ENCODE measurements at regions not wholly inside any gene's neighbourhood (a gene's known extent, or its start where the extent isn't known, plus 50 kb on each side); places are given as distances from the start of the nearest gene placed in this dataset.

DNA sequence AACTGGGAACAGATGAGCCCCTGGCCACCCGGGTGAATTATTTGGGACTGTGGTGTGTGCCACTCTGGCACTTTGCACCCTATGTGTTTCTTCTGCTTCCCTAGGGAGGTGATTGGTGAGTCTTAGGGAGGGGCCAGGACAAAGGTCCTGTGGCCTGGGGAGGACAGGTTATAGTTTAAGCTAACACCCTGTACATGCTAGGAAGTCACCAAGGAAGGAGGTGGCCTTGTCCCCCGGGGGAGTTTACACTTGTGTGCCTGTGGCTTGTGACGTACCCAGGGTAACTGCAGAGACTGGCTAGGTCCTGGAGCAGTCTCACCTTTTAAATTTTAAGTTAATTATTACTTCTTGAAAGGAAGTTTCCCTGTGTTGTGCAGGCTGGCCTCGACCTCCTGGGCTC lies 196.2 kb downstream of the BAMBI start:
- Histone ChIP-seq H3K4me3 (ENCODE audit: low read depth, low read length, poor library complexity, severe bottlenecking) (no peak overlapping the region), H3K9me3 (ENCODE audit: low read depth, low read length, poor library complexity, severe bottlenecking) (no peaks in the 10 kb centered on the region), H3K27ac (ENCODE audit: low read depth, low read length, poor library complexity, severe bottlenecking) (no peak overlapping the region), H3K27me3 (replicated peaks; ENCODE audit: insufficient read depth, low read depth, low read length, poor library complexity) (no peaks in the 10 kb centered on the region), H3K36me3 (ENCODE audit: insufficient read depth, low read length, poor library complexity, severe bottlenecking) (no peaks in the 10 kb centered on the region), H3K4me1 (ENCODE audit: insufficient read depth, low read length, poor library complexity, severe bottlenecking) (peaks cover 14% of the 10 kb centered on the region)
- TF ChIP-seq, protein P1, sequence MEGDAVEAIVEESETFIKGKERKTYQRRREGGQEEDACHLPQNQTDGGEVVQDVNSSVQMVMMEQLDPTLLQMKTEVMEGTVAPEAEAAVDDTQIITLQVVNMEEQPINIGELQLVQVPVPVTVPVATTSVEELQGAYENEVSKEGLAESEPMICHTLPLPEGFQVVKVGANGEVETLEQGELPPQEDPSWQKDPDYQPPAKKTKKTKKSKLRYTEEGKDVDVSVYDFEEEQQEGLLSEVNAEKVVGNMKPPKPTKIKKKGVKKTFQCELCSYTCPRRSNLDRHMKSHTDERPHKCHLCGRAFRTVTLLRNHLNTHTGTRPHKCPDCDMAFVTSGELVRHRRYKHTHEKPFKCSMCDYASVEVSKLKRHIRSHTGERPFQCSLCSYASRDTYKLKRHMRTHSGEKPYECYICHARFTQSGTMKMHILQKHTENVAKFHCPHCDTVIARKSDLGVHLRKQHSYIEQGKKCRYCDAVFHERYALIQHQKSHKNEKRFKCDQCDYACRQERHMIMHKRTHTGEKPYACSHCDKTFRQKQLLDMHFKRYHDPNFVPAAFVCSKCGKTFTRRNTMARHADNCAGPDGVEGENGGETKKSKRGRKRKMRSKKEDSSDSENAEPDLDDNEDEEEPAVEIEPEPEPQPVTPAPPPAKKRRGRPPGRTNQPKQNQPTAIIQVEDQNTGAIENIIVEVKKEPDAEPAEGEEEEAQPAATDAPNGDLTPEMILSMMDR (conservative IDR thresholded peaks at IDR 0.05; ENCODE audit: low read depth, low read length) = no peak
- no peak for TF ChIP-seq EZH2 (IDR thresholded peaks at IDR 0.05; ENCODE audit: borderline replicate concordance, low read depth, low read length, poor library complexity, severe bottlenecking)
- POLR2A ChIA-PET (ENCODE audit: low non-redundant PET) = no interaction called here
- CTCF ChIA-PET = no interaction called here
- BruUV-seq (replicated peaks) = no TSS peak
- DNase-seq (ENCODE audit: low spot score) = no peak
- intact Hi-C loops (cut with micrococcal nuclease; ENCODE audit: unreplicated experiment) = no loop called here

DNA sequence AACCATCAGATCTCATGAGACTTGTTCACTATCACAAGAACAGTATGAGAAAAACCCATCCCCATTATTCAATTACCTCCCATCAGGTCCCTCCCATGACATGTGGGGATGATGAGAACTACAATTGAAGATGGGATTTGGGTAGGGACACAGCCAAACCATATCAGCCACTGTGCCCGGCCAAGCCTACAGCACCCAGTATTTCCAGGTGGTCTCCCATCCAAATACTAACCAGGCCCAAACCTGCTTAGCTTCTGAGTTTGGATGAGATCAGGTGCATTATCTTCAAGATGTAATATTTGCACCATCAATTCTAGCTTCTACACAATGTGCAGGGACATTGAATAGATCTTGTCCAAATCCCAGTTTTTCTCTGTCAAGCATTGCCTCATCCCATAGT lies 196.9 kb downstream of the BAMBI start:
- POLR2A ChIA-PET (ENCODE audit: low non-redundant PET) = no interaction called here
- Histone ChIP-seq H3K36me3 (ENCODE audit: insufficient read depth, low read length, poor library complexity, severe bottlenecking) (no peaks in the 10 kb centered on the region), H3K27ac (ENCODE audit: low read depth, low read length, poor library complexity, severe bottlenecking) (no peak overlapping the region), H3K4me3 (ENCODE audit: low read depth, low read length, poor library complexity, severe bottlenecking) (no peak overlapping the region), H3K4me1 (ENCODE audit: insufficient read depth, low read length, poor library complexity, severe bottlenecking) (peaks cover 14% of the 10 kb centered on the region), H3K9me3 (ENCODE audit: low read depth, low read length, poor library complexity, severe bottlenecking) (no peaks in the 10 kb centered on the region), H3K27me3 (replicated peaks; ENCODE audit: insufficient read depth, low read depth, low read length, poor library complexity) (no peaks in the 10 kb centered on the region)
- DNase-seq (ENCODE audit: low spot score) = no peak
- intact Hi-C loops (cut with micrococcal nuclease; ENCODE audit: unreplicated experiment) = no loop called here
- CTCF ChIA-PET = no interaction called here
- TF ChIP-seq, protein P1 (conservative IDR thresholded peaks at IDR 0.05; ENCODE audit: low read depth, low read length) = no peak
- no peak for TF ChIP-seq EZH2 (IDR thresholded peaks at IDR 0.05; ENCODE audit: borderline replicate concordance, low read depth, low read length, poor library complexity, severe bottlenecking)
- no TSS peak for BruUV-seq (replicated peaks)

DNA sequence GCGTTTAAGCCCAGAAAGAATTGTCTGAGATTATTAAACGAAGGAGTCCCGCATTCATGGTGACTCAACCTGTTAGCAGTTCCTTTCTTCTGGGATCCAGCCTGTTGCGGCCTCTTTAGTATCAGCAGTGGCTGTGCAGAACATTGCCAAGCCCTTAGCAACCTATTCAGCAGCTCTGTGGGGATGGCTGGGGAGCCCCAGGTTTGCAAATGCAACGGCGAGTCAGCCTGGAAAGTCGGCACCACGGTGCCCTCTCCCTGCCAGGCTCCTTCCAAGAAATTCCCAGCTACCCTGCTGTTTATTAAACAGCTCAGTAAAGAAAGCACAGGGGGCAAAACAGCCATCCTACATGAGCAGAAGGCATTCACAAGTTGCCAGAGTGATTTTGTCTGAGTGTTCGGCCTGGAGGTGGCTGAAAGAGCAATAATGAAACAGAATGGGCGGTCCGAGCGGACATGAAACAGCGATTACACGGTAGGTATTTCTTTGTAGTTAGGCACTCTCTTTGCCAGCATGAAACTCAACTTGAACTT lies 198.3 kb downstream of the BAMBI start:
- intact Hi-C loops (cut with micrococcal nuclease; ENCODE audit: unreplicated experiment) = loop anchor here (5.0 kb wide), 1 partner anchor 198 kb away; the partner anchor contains the start of gene BAMBI
- Histone ChIP-seq H3K27me3 (replicated peaks; ENCODE audit: insufficient read depth, low read depth, low read length, poor library complexity) (no peaks in the 10 kb centered on the region), H3K4me1 (ENCODE audit: insufficient read depth, low read length, poor library complexity, severe bottlenecking) (peaks cover 14% of the 10 kb centered on the region), H3K4me3 (ENCODE audit: low read depth, low read length, poor library complexity, severe bottlenecking) (no peak overlapping the region), H3K36me3 (ENCODE audit: insufficient read depth, low read length, poor library complexity, severe bottlenecking) (no peaks in the 10 kb centered on the region), H3K27ac (ENCODE audit: low read depth, low read length, poor library complexity, severe bottlenecking) (no peak overlapping the region), H3K9me3 (ENCODE audit: low read depth, low read length, poor library complexity, severe bottlenecking) (no peaks in the 10 kb centered on the region)
- no peak for TF ChIP-seq EZH2 (IDR thresholded peaks at IDR 0.05; ENCODE audit: borderline replicate concordance, low read depth, low read length, poor library complexity, severe bottlenecking)
- TF ChIP-seq, protein P1 (conservative IDR thresholded peaks at IDR 0.05; ENCODE audit: low read depth, low read length) = no peak
- DNase-seq (ENCODE audit: low spot score) = peak; percentile 44
- CTCF ChIA-PET = no interaction called here
- POLR2A ChIA-PET (ENCODE audit: low non-redundant PET) = no interaction called here
- BruUV-seq (replicated peaks) = no TSS peak

Data from A673 (cell line).